DMS153 treated with DMSO at 0.1 percent for 48 hours (cell line): ENCODE measurements at regions not wholly inside any gene's neighbourhood (a gene's known extent, or its start where the extent isn't known, plus 50 kb on each side); places are given as distances from the start of the nearest gene placed in this dataset.

Experiments used
- DNase-seq: peaks from one replicate; lab custom pipeline; 2025; ENCODE audit not compliant: unreplicated experiment; lab: John Stamatoyannopoulos, UW

- no peak for DNase-seq
Observed at GRCh38 chr2:220043155-220043989, 415.9 kb downstream of the SLC4A3 start.

GRCh38 chr2:220043990-220044335 is 416.5 kb downstream of the SLC4A3 start:
- DNase-seq, result no peak

GRCh38 chr2:220044383-220044782 is 417.0 kb downstream of the SLC4A3 start:
- no peak for DNase-seq

- no peak for DNase-seq
Observed at GRCh38 chr2:220046507-220046906, 419.1 kb downstream of the SLC4A3 start.

- DNase-seq, result no peak
Observed at GRCh38 chr2:220051716-220052115, 424.3 kb downstream of the SLC4A3 start.

GRCh38 chr2:220053919-220054318 is 426.5 kb downstream of the SLC4A3 start:
- no peak for DNase-seq

GRCh38 chr2:220057391-220057790 is 430.0 kb downstream of the SLC4A3 start:
- no peak for DNase-seq

- no peak for DNase-seq
Observed at GRCh38 chr2:220057916-220058315, 430.5 kb downstream of the SLC4A3 start.

GRCh38 chr2:220064111-220065030 is 436.9 kb downstream of the SLC4A3 start:
- peak; percentile 15 for DNase-seq

GRCh38 chr2:220065581-220065980 is 438.2 kb downstream of the SLC4A3 start:
- DNase-seq, result no peak

GRCh38 chr2:220068846-220069245 is 441.4 kb downstream of the SLC4A3 start:
- no peak for DNase-seq

- DNase-seq, result no peak
Observed at GRCh38 chr2:220070349-220070748, 442.9 kb downstream of the SLC4A3 start.

GRCh38 chr2:220071696-220072095 is 444.3 kb downstream of the SLC4A3 start:
- DNase-seq, result no peak

GRCh38 chr2:220072669-220073220 is 445.3 kb downstream of the SLC4A3 start:
- DNase-seq, result no peak

- DNase-seq, result no peak
Observed at GRCh38 chr2:220075835-220076234, 448.4 kb downstream of the SLC4A3 start.

- DNase-seq, result no peak
Observed at GRCh38 chr2:220076734-220077133, 449.3 kb downstream of the SLC4A3 start.

GRCh38 chr2:220077488-220077887 is 450.1 kb downstream of the SLC4A3 start:
- DNase-seq, result no peak

GRCh38 chr2:220078439-220078838 is 451.0 kb downstream of the SLC4A3 start:
- no peak for DNase-seq

- DNase-seq, result no peak
Observed at GRCh38 chr2:220079595-220079994, 452.2 kb downstream of the SLC4A3 start.

GRCh38 chr2:220081171-220081570 is 453.7 kb downstream of the SLC4A3 start:
- DNase-seq, result no peak

- DNase-seq, result no peak
Observed at GRCh38 chr2:220090050-220090449, 462.6 kb downstream of the SLC4A3 start.

GRCh38 chr2:220096406-220096805 is 469.0 kb downstream of the SLC4A3 start:
- no peak for DNase-seq
